ENCODE measurements at regions not wholly inside any gene's neighbourhood (a gene's known extent, or its start where the extent isn't known, plus 50 kb on each side); places are given as distances from the start of the nearest gene placed in this dataset.
A peak's percentile ranks its signal among the peaks of the same experiment; 100 is the strongest.
"Not testable (repeated sequence)": the region's sequence is repeated elsewhere in the genome, so short reads cannot be mapped to it uniquely, and the experiment has no call there.

GRCh38 chr18:70840649-70841048 is 551.8 kb downstream of the SOCS6 start:
- no peak for TF ChIP-seq CTCF (IDR thresholded peaks at IDR 0.05; ENCODE audit: low read length, missing control alignments)
- no peak for DNase-seq (ENCODE audit: low read depth)
- H3K4me3 ChIP-seq (replicated peaks; ENCODE audit: low read depth, low read length), result no peak overlapping the region

GRCh38 chr18:70827632-70828031 is 538.8 kb downstream of the SOCS6 start:
- no peak overlapping the region for H3K4me3 ChIP-seq (replicated peaks; ENCODE audit: low read depth, low read length)
- DNase-seq (ENCODE audit: low read depth), result no peak
- no peak for TF ChIP-seq CTCF (IDR thresholded peaks at IDR 0.05; ENCODE audit: low read length, missing control alignments)

GRCh38 chr18:70826571-70826970 is 537.7 kb downstream of the SOCS6 start:
- TF ChIP-seq CTCF (IDR thresholded peaks at IDR 0.05; ENCODE audit: low read length, missing control alignments), result no peak
- no peak for DNase-seq (ENCODE audit: low read depth)

GRCh38 chr18:70822691-70823090 is 533.8 kb downstream of the SOCS6 start:
- no peak for DNase-seq (ENCODE audit: low read depth)
- no peak for TF ChIP-seq CTCF (IDR thresholded peaks at IDR 0.05; ENCODE audit: low read length, missing control alignments)
- no peak overlapping the region for H3K4me3 ChIP-seq (replicated peaks; ENCODE audit: low read depth, low read length)

More at GRCh38 chr18:70826571-70826970, 537.7 kb downstream of the SOCS6 start:
- no peak overlapping the region for H3K4me3 ChIP-seq (replicated peaks; ENCODE audit: low read depth, low read length)

GRCh38 chr18:70822117-70822516 is 533.3 kb downstream of the SOCS6 start:
- H3K4me3 ChIP-seq (replicated peaks; ENCODE audit: low read depth, low read length), result no peak overlapping the region
- no peak for TF ChIP-seq CTCF (IDR thresholded peaks at IDR 0.05; ENCODE audit: low read length, missing control alignments)
- no peak for DNase-seq (ENCODE audit: low read depth)

- no peak overlapping the region for H3K4me3 ChIP-seq (replicated peaks; ENCODE audit: low read depth, low read length)
- no peak for DNase-seq (ENCODE audit: low read depth)
- no peak for TF ChIP-seq CTCF (IDR thresholded peaks at IDR 0.05; ENCODE audit: low read length, missing control alignments)
These were observed 519.7 kb downstream of the SOCS6 start for GRCh38 chr18:70808481-70809056.

- peak; percentile 60 for DNase-seq (ENCODE audit: low read depth)
- peak; percentile 81 for TF ChIP-seq CTCF (IDR thresholded peaks at IDR 0.05; ENCODE audit: low read length, missing control alignments)
- H3K4me3 ChIP-seq (replicated peaks; ENCODE audit: low read depth, low read length), result no peak overlapping the region
These were observed 493.1 kb downstream of the SOCS6 start for GRCh38 chr18:70781860-70782453.

- H3K4me3 ChIP-seq (replicated peaks; ENCODE audit: low read depth, low read length); DNase-seq (ENCODE audit: low read depth): not testable (repeated sequence)
These were observed 477.4 kb downstream of the SOCS6 start for GRCh38 chr18:70766254-70766653.
